Fibroblast of gingiva (primary cell): ENCODE measurements at regions not wholly inside any gene's neighbourhood (a gene's known extent, or its start where the extent isn't known, plus 50 kb on each side); places are given as distances from the start of the nearest gene placed in this dataset.

Source experiments
- DNase-seq: peaks from one replicate; pipeline ENCODE4 v3.0.0-alpha.2; 2011; ENCODE audit warnings: low read depth

- DNase-seq: no peak
Observed at GRCh38 chr6:88558981-88559380, 392.8 kb upstream of the CNR1 start.

GRCh38 chr6:88556663-88557062 is 390.5 kb upstream of the CNR1 start:
- no peak for DNase-seq

- no peak for DNase-seq
Observed at GRCh38 chr6:88548891-88549505, 382.9 kb upstream of the CNR1 start.

GRCh38 chr6:88547768-88548167 is 381.6 kb upstream of the CNR1 start:
- no peak for DNase-seq

- no peak for DNase-seq
Observed at GRCh38 chr6:88545991-88546390, 379.8 kb upstream of the CNR1 start.

GRCh38 chr6:88544986-88545612 is 379.0 kb upstream of the CNR1 start:
- no peak for DNase-seq

GRCh38 chr6:88539295-88539764 is 373.2 kb upstream of the CNR1 start:
- DNase-seq: no peak

- no peak for DNase-seq
Observed at GRCh38 chr6:88538840-88539239, 372.7 kb upstream of the CNR1 start.

- no peak for DNase-seq
Observed at GRCh38 chr6:88538130-88538706, 372.1 kb upstream of the CNR1 start.

GRCh38 chr6:88536071-88536625 is 370.0 kb upstream of the CNR1 start:
- DNase-seq: no peak

GRCh38 chr6:88535306-88535705 is 369.2 kb upstream of the CNR1 start:
- DNase-seq: no peak

- DNase-seq: no peak
Observed at GRCh38 chr6:88532241-88532860, 366.2 kb upstream of the CNR1 start.

GRCh38 chr6:88529726-88530125 is 363.6 kb upstream of the CNR1 start:
- DNase-seq: no peak

GRCh38 chr6:88520445-88520844 is 354.3 kb upstream of the CNR1 start:
- no peak for DNase-seq

GRCh38 chr6:88520017-88520338 is 353.8 kb upstream of the CNR1 start:
- DNase-seq: no peak

GRCh38 chr6:88519301-88520016 is 353.3 kb upstream of the CNR1 start:
- DNase-seq: no peak

GRCh38 chr6:88517737-88518136 is 351.6 kb upstream of the CNR1 start:
- DNase-seq: no peak

- DNase-seq: no peak
Observed at GRCh38 chr6:88513920-88514319, 347.8 kb upstream of the CNR1 start.

GRCh38 chr6:88513471-88513870 is 347.3 kb upstream of the CNR1 start:
- DNase-seq: no peak

GRCh38 chr6:88512951-88513350 is 346.8 kb upstream of the CNR1 start:
- no peak for DNase-seq

GRCh38 chr6:88502391-88502790 is 336.2 kb upstream of the CNR1 start:
- no peak for DNase-seq
